ENCODE measurements at regions not wholly inside any gene's neighbourhood (a gene's known extent, or its start where the extent isn't known, plus 50 kb on each side); places are given as distances from the start of the nearest gene placed in this dataset.

GRCh38 chr5:124052201-124052600 lies 540.2 kb downstream of the CSNK1G3 start:
- no peak for TF ChIP-seq CTCF (IDR thresholded peaks at IDR 0.05)
- no peak for TF ChIP-seq POLR2A (IDR thresholded peaks at IDR 0.05)

Data from thyroid gland (tissue), 4 donors.